Adrenal gland (tissue), 9 donors: ENCODE measurements at regions not wholly inside any gene's neighbourhood (a gene's known extent, or its start where the extent isn't known, plus 50 kb on each side); places are given as distances from the start of the nearest gene placed in this dataset.

Experiments
- DNase-seq, 7 donors: peaks; one replicate each; pipeline ENCODE4 v3.0.0-alpha.2; 2019 to 2020
- H3K27ac ChIP-seq, 5 donors: fragments of 200-600 bp; sonication (generic) in 4 of 5; 1 replicate in 3 of 5; 2 replicates in 2 of 5; pipeline versions ENCODE4 v1.5.1 to v1.8.0; 2016 to 2020; ENCODE audit warnings: mild to moderate bottlenecking in 1 of 5
- H3K27me3 ChIP-seq: fragments of 200-600 bp; 2 replicates; pipeline ENCODE4 v1.8.0; 2021
- H3K36me3 ChIP-seq, 2 donors: fragments of 200-600 bp; replicated peaks in 1 of 2; 1 replicate in 1 of 2; 2 replicates in 1 of 2; pipeline versions ENCODE4 v1.5.1 to v1.8.0; 2018 to 2022
- H3K4me1 ChIP-seq, 2 donors: fragments of 200-600 bp; replicated peaks in 1 of 2; 1 replicate in 1 of 2; 2 replicates in 1 of 2; pipeline versions ENCODE4 v1.5.1 to v1.8.0; 2018 to 2021
- H3K4me3 ChIP-seq, 4 donors: fragments of 200-600 bp; sonication (generic) in 3 of 4; one replicate each; pipeline ENCODE4 v1.5.1; 2016 to 2018
- H3K9me3 ChIP-seq, 3 donors: fragments of 200-600 bp; sonication (generic) in 1 of 3; replicated peaks in 1 of 3; 1 replicate in 2 of 3; 2 replicates in 1 of 3; pipeline versions ENCODE4 v1.5.1 to v1.8.0; 2016 to 2021
- CTCF ChIP-seq, 6 experiments: fragments of 450-650 bp in 4 of 6; fragments of 200-600 bp in 2 of 6; sonication (generic) in 1 of 6; IDR thresholded peaks; 1 replicate in 5 of 6; 2 replicates in 1 of 6; pipeline versions ENCODE4 v1.5.1 to v1.8.0; 2016 to 2021; ENCODE audit warnings: antibody characterized with exemption in 6 of 6, mild to moderate bottlenecking in 2 of 6, moderate library complexity in 1 of 6
- POLR2A ChIP-seq, 2 donors: fragments of 450-650 bp; IDR thresholded peaks; one replicate each; pipeline ENCODE4 v1.6.1; 2017; ENCODE audit warnings: antibody characterized with exemption in 2 of 2, mild to moderate bottlenecking in 2 of 2, moderate library complexity in 1 of 2
- WGBS, 4 donors: extraction: QIAGEN DNeasy Blood & Tissue Kit in 2 of 4; methylation state at CpG; one replicate each; pipeline versions ENCODE4 v1.1.5 to v1.1.7; 2013 to 2017; 5-methylcytosine and 5-hydroxymethylcytosine counted together
- intact Hi-C, 2 donors: fragments of 100-400 bp; cut with DNase I; formaldehyde crosslinking; loops; one replicate each; pipeline versions ENCODE4 v1.14.1 to v1.15.0; 2022 to 2023
- donor health status: healthy with polysubstance abuse.
- donor health status: Bipolar disorder and iron deficiency.
- donor health status: DM: yes; HTN: yes; CAD: no.
- donor health status: DM: no; HTN: no; CAD: no.
- donor health status: DM: no; HTN: no; CAD: no.

- TF ChIP-seq POLR2A (IDR thresholded peaks at IDR 0.05) (no peak), CTCF (IDR thresholded peaks at IDR 0.05) (no peak)
- intact Hi-C loops = no loop called here
- Histone ChIP-seq H3K9me3 (no peaks in the 10 kb centered on the region), H3K4me3 (no peak overlapping the region), H3K27ac (no peak overlapping the region), H3K36me3 (no peaks in the 10 kb centered on the region), H3K4me1 (no peaks in the 10 kb centered on the region), H3K27me3 (no peaks in the 10 kb centered on the region)
- no peak for DNase-seq
- WGBS, 4 donors = 83 to 92% (median 89%) methylated on average over 2 of the region's 2 CpGs
These were observed 114.9 kb upstream of the SLCO6A1 start for GRCh38 chr5:102613661-102614060.

GRCh38 chr5:102617191-102618187 lies 118.7 kb upstream of the SLCO6A1 start:
- no peaks in the 10 kb centered on the region for H3K36me3 ChIP-seq
- TF ChIP-seq CTCF (IDR thresholded peaks at IDR 0.05) (no peak), POLR2A (IDR thresholded peaks at IDR 0.05) (no peak)
- no peaks in the 10 kb centered on the region for H3K9me3 ChIP-seq
- no peaks in the 10 kb centered on the region for H3K27me3 ChIP-seq
- 77 to 90% (median 87%) methylated on average over 5 of the region's 5 CpGs for WGBS, 4 donors
- intact Hi-C loops = no loop called here
- no peak overlapping the region for H3K4me3 ChIP-seq
- H3K4me1 ChIP-seq = no peaks in the 10 kb centered on the region
- DNase-seq = no peak
- no peak overlapping the region for H3K27ac ChIP-seq

- Histone ChIP-seq H3K4me3 (no peak overlapping the region), H3K4me1 (no peaks in the 10 kb centered on the region), H3K27ac (no peak overlapping the region), H3K36me3 (no peaks in the 10 kb centered on the region), H3K9me3 (no peaks in the 10 kb centered on the region), H3K27me3 (no peaks in the 10 kb centered on the region)
- no peak for DNase-seq
- TF ChIP-seq POLR2A (IDR thresholded peaks at IDR 0.05) (no peak), CTCF (IDR thresholded peaks at IDR 0.05) (no peak)
- 66 to 77% (median 72%) methylated on average over 3 of the region's 3 CpGs for WGBS, 4 donors
- intact Hi-C loops = no loop called here
These were observed 123.5 kb upstream of the SLCO6A1 start for GRCh38 chr5:102622262-102622661.

- Histone ChIP-seq H3K9me3 (no peaks in the 10 kb centered on the region), H3K27ac (no peak overlapping the region), H3K27me3 (no peaks in the 10 kb centered on the region), H3K36me3 (no peaks in the 10 kb centered on the region), H3K4me3 (no peak overlapping the region), H3K4me1 (peaks cover under 1 to 3% of the 10 kb centered on the region in 2 donors)
- no peak for TF ChIP-seq POLR2A (IDR thresholded peaks at IDR 0.05)
- TF ChIP-seq CTCF (IDR thresholded peaks at IDR 0.05) = no peak
- no peak for DNase-seq
- WGBS, 4 donors = 76 to 86% (median 83%) methylated on average over 4 of the region's 4 CpGs
- intact Hi-C loops = no loop called here
These were observed 124.7 kb upstream of the SLCO6A1 start for GRCh38 chr5:102623329-102624065.
